HTR-8/SVneo (cell line): ENCODE measurements at regions not wholly inside any gene's neighbourhood (a gene's known extent, or its start where the extent isn't known, plus 50 kb on each side); places are given as distances from the start of the nearest gene placed in this dataset.
A peak's percentile ranks its signal among the peaks of the same experiment; 100 is the strongest.
"Not testable (repeated sequence)": the region's sequence is repeated elsewhere in the genome, so short reads cannot be mapped to it uniquely, and the experiment has no call there.

ENCODE experiments used
- DNase-seq: peaks from one replicate; pipeline ENCODE4 v3.0.0; 2011; ENCODE audit warnings: low spot score, mixed read lengths; ENCODE audit not compliant: insufficient read length
- FAIRE-seq: peaks from 2 replicates; lab custom pipeline; 2011; peaks lifted over from hg19 to GRCh38; lab: Jason Lieb, UNC

DNA sequence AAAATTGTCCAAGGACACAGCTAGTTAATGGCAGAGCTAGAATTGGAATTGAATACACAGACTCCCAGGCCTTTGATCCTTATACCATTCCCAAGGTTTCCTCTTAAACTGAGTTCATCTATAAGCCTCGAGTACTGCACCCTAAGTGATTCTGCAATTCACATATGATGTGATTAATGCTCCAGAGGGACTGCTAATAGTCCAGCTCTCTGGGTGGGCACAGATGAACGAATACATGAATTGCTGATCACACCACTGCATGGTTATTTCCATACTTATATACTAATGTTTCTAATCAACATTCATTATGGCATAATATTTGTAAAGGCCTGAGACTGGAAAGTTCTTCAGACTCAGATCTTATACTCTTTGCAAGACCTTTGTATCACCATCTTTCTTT lies 101.8 kb downstream of the NUFIP1 start:
- FAIRE-seq: no peak
- DNase-seq: no peak

DNA sequence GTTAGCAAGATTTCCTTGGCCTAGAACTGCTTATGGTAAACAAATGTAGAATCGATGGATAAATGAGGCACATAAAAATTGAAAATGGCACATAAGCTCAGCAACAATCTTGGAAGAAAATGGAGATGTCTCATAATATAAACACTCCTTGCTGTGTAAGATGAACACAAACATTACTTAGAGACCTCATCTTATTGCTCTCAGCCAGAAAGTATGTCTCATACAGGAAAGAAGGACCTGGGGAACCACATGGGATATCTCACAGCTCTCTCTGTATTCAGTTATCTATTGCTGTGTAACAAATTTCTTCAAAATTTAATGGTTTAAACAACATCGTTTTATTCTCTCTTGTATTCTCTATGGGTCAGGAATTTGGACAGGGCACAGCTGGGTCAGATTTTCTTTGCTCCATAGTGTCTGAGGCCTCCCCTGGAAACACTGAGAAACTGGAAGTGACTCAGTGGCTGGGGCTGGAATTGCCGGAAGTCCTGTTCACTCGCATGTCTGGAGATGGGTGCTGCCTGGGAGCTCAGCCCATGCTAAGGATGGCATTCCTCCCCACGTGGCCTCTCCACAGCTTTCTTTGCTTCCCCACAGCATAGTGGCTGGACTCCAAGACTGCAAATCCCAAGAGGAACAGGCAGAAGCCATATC lies 105.1 kb downstream of the NUFIP1 start:
- DNase-seq: peak; percentile 10
- FAIRE-seq: no peak

GRCh38 chr13:44879452-44880058 lies 109.7 kb downstream of the NUFIP1 start:
- DNase-seq (no peak), FAIRE-seq (no peak)

- DNase-seq: no peak
- no peak for FAIRE-seq
These were observed 112.4 kb downstream of the NUFIP1 start for GRCh38 chr13:44876782-44877324.

- DNase-seq (no peak), FAIRE-seq (no peak)
These were observed 114.2 kb downstream of the NUFIP1 start for GRCh38 chr13:44874886-44875630.

DNA sequence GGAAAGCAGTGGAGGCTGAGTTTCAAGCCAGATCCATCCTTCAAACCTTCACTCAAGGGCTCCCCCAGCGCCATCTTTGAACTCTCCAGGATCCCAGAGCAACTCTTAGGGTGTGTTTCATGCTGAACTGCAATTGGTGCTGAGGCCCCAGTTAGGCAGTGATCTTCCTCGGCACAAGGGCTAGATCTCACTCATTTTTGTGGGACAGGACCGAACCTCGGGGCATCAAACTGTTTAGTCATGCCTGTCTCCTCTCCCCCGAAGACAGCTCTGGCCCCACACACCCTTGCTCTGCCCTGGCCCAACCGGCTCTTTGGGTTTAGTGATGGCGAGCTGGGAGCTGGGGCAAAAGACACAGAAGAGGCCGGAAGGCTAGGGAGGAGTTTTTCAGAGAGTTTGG lies 115.1 kb downstream of the NUFIP1 start:
- DNase-seq: no peak
- no peak for FAIRE-seq

DNA sequence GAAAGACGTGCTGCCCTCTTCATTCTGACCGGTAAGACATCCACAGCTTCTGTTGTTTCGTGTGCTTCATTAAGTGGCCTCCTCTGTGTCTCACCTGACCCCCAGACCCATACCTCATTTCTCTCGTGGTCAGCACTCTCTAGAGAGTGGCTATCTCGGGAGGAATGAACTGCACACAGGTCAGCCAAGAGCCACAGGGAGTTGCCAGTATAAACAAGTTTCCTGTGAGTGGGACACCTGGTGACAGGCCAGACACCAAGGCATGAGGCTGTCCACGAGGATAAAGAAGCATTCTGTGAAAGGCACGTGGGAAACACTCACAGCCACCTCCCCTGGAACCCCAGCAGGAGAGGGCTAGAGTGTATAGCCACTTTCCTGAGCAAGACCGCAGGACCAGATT lies 115.8 kb downstream of the NUFIP1 start:
- DNase-seq (no peak), FAIRE-seq (no peak)

DNA sequence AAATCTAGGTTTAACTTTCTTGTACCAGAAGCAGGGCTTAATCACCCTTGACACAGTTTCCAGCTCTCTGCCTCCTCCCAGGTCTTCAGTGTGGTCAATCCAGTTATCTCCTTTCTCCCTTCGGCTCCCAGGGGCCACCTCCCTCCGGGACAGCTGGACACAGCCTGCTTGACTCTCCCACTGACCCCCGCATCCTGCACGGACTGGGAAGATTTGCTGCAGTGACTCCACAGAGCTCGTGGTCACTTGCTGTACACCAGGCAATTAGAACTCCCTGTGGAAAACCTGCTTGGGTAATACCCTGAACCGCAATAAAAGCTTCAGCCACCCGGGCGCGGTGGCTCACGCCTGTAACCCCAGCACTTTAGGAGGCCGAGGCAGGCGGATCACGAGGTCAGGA lies 116.5 kb downstream of the NUFIP1 start:
- FAIRE-seq (no peak), DNase-seq (no peak)

DNA sequence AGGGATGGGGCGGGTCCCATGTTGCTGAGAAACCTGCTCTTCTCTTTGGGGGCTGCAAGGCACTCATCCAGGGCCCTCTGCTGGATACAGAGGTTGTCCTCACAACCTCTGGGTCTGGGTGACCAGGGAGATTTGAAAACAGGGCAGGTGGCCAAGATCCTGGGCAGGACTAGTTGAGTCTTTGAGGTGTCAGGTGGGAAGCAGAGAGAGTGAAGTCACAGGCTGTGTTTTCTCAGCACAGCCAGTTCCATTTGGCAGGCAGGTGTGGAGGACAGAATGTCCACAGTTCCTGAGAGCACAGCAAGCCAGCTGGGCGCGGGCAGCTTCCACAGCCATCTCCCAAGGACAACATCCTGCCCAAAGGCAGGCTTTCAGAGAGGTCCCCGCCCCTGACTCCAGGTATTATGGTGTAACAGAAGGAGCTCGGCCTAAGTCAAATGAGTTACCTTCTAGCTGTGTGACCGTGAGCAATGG lies 118.8 kb downstream of the NUFIP1 start:
- FAIRE-seq (no peak), DNase-seq (no peak)

- no peak for FAIRE-seq
- DNase-seq: no peak
These were observed 120.1 kb downstream of the NUFIP1 start for GRCh38 chr13:44869167-44869566.

- no peak for FAIRE-seq
- no peak for DNase-seq
These were observed 120.9 kb downstream of the NUFIP1 start for GRCh38 chr13:44868397-44868796.

DNA sequence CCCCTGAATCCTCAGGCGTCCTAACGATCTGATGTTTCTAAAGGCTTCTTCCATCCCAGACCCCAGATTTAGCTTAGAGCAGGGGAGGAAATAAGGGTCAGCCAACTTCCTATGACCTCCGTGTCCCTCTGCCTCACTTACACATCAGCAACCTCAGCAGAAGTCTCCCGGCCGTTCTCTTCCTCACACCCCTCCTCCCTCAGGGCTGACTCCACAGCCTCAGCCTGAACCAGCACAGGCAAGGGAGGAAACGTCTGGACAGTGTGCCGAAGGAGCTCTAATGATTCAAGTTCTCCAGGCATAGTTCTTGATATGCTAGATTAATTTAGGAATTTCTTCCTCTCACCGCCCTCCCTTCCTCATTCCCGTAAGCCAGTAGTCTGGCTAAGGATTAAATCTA lies 121.4 kb downstream of the NUFIP1 start:
- no peak for DNase-seq
- no peak for FAIRE-seq

- DNase-seq (no peak), FAIRE-seq (no peak)
These were observed 122.8 kb downstream of the NUFIP1 start for GRCh38 chr13:44866411-44866911.

DNA sequence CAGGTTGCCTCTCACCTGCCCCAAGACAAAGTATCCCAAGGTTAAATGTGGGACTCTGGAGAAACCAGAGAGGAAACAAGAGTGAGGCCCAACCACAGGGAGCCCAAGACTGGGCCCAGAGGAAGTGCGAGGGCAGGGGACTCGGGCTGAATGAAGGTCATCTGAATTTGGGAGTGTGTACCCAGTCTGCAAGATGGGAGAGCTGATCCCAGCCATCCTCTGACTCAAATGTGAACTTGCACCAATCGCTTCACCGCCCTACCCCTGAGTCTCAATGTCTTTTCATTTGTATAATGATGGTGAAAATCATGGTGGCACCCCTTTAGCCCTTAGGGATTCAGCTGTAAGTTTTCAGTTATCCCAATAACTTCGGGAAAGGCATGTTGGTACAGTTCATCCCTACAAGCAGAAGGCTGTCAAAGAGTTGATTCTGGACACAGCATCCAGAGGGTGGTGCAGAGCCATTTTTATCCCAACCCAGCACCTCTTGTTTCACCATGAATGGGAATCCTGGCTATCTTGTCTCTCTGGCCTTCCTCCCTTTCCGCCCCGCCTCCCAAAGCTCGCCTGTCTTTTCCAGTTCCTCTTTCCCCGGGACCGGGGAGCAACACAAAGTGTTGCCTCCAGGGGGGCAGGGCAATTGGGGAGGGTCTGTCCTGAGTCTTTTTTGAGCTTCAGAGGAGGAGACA lies 123.4 kb downstream of the NUFIP1 start:
- no peak for DNase-seq
- FAIRE-seq: no peak

DNA sequence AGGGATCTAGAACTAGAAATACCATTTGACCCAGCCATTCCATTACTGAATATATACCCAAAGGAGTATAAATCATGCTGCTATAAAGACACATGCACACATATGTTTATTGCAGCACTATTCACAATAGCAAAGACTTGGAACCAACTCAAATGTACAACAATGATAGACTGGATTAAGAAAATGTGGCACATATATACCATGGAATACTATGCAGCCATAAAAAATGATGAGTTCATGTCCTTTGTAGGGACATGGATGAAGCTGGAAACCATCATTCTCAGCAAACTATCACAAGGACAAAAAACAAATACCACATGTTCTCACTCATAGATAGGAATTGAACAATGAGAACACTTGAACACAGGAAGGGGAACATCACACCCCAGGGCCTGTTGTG lies 125.6 kb downstream of the NUFIP1 start:
- FAIRE-seq, DNase-seq: not testable (repeated sequence)

DNA sequence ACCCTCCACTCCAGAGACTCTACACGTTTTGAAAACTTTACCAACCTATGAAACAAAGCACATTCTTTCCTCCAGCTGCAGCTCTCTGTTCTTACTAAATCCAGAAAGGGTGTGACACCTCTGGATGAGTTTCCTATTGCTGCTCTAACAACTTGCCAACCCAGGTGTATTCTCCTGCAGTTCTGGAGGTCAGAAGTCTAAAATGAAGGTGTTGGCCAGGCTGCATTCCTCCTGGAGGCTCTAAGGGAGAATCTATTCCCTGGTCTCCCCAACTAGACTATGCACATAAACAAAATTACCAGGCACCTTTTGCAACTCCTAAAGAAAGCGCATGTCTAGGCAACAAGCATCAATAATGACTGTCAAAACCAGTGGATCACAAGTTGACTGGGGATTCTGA lies 128.8 kb downstream of the NUFIP1 start:
- DNase-seq (no peak), FAIRE-seq (no peak)

GRCh38 chr13:44857736-44858135 lies 131.5 kb downstream of the NUFIP1 start:
- FAIRE-seq: no peak
- no peak for DNase-seq

DNA sequence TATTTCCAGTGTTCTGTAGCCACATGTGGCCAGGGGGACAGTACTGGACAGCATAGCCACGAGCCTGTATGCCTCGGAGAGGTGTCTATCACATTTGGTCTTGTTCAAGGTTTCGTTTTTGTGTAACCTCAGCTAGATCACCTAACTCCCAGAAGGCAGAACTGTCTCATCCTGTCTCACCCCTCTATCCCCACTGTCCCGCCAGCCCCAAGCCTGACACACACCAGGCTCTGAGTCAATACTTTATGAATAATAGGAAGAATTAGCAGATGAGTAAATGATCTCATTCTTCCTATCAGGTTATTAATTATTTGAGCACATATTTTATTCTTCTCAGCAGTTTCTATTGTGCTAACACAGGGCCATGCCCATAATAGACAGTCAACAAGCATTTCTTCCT lies 132.2 kb downstream of the NUFIP1 start:
- FAIRE-seq (no peak), DNase-seq (no peak)

DNA sequence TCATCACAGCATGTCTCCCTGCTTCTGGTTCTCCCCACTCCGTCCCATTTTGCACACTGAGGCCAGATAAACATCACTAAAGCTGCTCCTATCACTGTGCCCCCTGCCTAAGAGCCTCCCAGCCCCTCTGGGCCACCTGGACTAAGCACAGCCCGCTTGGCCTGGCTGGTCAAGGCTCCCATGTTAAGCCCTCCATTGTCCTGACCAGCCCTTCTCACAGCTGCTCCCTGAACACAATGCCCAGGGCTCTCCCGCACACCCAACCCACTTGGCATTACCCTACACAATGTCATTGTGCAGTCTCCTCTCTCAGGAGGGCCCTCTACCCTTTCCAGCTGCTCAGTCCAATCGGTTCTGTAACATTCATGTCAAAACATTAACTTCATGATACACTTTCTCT lies 133.4 kb downstream of the NUFIP1 start:
- FAIRE-seq (no peak), DNase-seq (no peak)

DNA sequence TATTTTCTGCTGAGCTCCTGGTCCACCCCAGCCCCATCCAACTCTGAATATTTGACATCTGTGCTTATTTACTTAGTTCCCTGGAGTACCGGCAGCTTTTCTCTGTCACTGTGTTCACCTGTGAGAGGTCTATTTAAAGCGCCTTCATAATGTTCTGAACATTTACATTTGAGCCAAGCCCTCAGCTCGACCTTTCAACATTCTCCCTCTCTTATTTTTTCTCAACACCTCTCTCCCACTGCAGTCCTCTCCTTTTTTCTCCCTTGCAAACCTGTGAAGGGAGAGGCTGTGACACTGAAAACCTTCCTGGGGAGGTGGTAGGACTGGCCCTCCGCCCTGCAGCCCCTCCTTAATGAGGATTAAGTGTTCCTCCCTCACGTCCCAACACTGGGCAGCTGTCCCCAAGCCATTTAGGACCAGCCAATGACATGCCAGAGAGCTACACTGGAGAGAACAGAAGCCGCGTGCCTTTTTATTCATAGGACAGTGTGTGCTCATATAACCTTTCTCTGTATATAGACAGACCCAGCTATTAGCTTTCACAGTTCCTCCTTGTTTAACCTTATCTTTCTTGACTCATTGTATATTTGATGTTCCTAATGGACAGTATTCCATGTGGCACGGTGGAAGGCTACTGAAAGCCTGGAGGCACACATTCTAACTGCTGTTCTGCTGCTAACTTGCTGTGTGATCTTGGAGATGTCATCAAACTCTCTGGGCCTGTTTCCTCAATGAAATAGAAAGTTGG lies 134.8 kb downstream of the NUFIP1 start:
- no peak for DNase-seq

More for the DNA sequence above, 134.8 kb downstream of the NUFIP1 start:
- no peak for FAIRE-seq
